GM12873 (cell line): ENCODE measurements at regions not wholly inside any gene's neighbourhood (a gene's known extent, or its start where the extent isn't known, plus 50 kb on each side); places are given as distances from the start of the nearest gene placed in this dataset.

Source experiments
- CTCF ChIP-seq: IDR thresholded peaks from 2 replicates; pipeline ENCODE4 v1.5.1; 2012; ENCODE audit warnings: low read depth, mild to moderate bottlenecking, moderate library complexity, low read length, control low read depth; ENCODE audit not compliant: insufficient read depth; ENCODE audit errors: missing control alignments

- peak; percentile 12 for TF ChIP-seq CTCF
Measured at GRCh38 chr4:23368081-23368697, 521.7 kb downstream of the PPARGC1A start.

- no peak for TF ChIP-seq CTCF
Measured at GRCh38 chr4:23366557-23366906, 523.3 kb downstream of the PPARGC1A start.

- TF ChIP-seq CTCF: no peak
Measured at GRCh38 chr4:23365871-23366556, 523.8 kb downstream of the PPARGC1A start.

- no peak for TF ChIP-seq CTCF
Measured at GRCh38 chr4:23365086-23365485, 524.8 kb downstream of the PPARGC1A start.

- no peak for TF ChIP-seq CTCF
Measured at GRCh38 chr4:23364167-23364566, 525.7 kb downstream of the PPARGC1A start.

- no peak for TF ChIP-seq CTCF
Measured at GRCh38 chr4:23361453-23361852, 528.4 kb downstream of the PPARGC1A start.

- TF ChIP-seq CTCF: no peak
Measured at GRCh38 chr4:23360718-23361117, 529.1 kb downstream of the PPARGC1A start.
